H1 (cell line): ENCODE measurements at regions not wholly inside any gene's neighbourhood (a gene's known extent, or its start where the extent isn't known, plus 50 kb on each side); places are given as distances from the start of the nearest gene placed in this dataset.

Experiments
- FOSL1 ChIP-seq: IDR thresholded peaks from 2 replicates; pipeline ENCODE4 v1.6.1; 2011; ENCODE audit warnings: mild to moderate bottlenecking, low read depth, low read length, moderate library complexity; ENCODE audit not compliant: insufficient read depth
- GTF2F1 ChIP-seq: IDR thresholded peaks from 2 replicates; pipeline ENCODE4 v1.6.1; 2012; ENCODE audit warnings: low read depth, low read length, improper control_type of control experiment, borderline replicate concordance
- KDM4A ChIP-seq: IDR thresholded peaks from one replicate; pipeline ENCODE4 v1.7.1; 2012; ENCODE audit warnings: low read depth, mild to moderate bottlenecking, moderate library complexity, low read length, inconsistent platforms; ENCODE audit not compliant: severe bottlenecking
- MAFK ChIP-seq: IDR thresholded peaks from 2 replicates; pipeline ENCODE4 v1.6.1; 2012; ENCODE audit warnings: low read depth, mild to moderate bottlenecking, improper control_type of control experiment, low read length
- SIX5 ChIP-seq: IDR thresholded peaks from 2 replicates; pipeline ENCODE4 v1.6.1; 2011; ENCODE audit warnings: mild to moderate bottlenecking, low read depth, low read length
- SP1 ChIP-seq: IDR thresholded peaks from 2 replicates; pipeline ENCODE4 v1.6.1; 2011; ENCODE audit warnings: low read depth, low read length
- TCF12 ChIP-seq: IDR thresholded peaks from 2 replicates; pipeline ENCODE4 v1.6.1; 2011; ENCODE audit warnings: low read depth, mild to moderate bottlenecking, low read length
- TF ChIP-seq, protein P1 (sequence below): fragments of 300-600 bp; sonication (generic); IDR thresholded peaks from 2 replicates; pipeline ENCODE4 v1.7.1; 2012; ENCODE audit warnings: low read length, moderate library complexity, mild to moderate bottlenecking, inconsistent platforms; ENCODE audit not compliant: insufficient replicate concordance
- TF ChIP-seq, protein P2 (sequence below): IDR thresholded peaks from 2 replicates; pipeline ENCODE4 v1.6.1; 2012; ENCODE audit warnings: inconsistent platforms

DNA sequence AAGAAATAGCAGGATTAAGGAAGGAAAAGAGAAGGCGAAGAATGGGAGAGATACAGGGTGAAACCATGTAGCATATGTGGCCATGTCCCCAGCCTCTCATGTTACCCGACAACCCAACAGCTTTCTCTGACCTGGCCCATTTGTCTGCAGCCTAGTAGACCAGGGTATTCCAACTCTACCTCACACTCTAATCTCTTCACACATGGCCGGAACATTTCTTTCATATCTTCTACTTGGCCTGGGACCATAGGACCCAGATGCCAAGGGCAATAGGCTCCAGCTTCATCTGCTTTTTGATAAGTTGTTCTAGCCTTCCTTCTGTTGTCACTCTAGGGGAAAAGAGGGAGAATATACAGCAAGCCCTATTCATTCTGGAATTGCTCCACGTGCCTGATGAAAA lies 95.0 kb upstream of the DPT start (continued):
- TF ChIP-seq, protein P1, sequence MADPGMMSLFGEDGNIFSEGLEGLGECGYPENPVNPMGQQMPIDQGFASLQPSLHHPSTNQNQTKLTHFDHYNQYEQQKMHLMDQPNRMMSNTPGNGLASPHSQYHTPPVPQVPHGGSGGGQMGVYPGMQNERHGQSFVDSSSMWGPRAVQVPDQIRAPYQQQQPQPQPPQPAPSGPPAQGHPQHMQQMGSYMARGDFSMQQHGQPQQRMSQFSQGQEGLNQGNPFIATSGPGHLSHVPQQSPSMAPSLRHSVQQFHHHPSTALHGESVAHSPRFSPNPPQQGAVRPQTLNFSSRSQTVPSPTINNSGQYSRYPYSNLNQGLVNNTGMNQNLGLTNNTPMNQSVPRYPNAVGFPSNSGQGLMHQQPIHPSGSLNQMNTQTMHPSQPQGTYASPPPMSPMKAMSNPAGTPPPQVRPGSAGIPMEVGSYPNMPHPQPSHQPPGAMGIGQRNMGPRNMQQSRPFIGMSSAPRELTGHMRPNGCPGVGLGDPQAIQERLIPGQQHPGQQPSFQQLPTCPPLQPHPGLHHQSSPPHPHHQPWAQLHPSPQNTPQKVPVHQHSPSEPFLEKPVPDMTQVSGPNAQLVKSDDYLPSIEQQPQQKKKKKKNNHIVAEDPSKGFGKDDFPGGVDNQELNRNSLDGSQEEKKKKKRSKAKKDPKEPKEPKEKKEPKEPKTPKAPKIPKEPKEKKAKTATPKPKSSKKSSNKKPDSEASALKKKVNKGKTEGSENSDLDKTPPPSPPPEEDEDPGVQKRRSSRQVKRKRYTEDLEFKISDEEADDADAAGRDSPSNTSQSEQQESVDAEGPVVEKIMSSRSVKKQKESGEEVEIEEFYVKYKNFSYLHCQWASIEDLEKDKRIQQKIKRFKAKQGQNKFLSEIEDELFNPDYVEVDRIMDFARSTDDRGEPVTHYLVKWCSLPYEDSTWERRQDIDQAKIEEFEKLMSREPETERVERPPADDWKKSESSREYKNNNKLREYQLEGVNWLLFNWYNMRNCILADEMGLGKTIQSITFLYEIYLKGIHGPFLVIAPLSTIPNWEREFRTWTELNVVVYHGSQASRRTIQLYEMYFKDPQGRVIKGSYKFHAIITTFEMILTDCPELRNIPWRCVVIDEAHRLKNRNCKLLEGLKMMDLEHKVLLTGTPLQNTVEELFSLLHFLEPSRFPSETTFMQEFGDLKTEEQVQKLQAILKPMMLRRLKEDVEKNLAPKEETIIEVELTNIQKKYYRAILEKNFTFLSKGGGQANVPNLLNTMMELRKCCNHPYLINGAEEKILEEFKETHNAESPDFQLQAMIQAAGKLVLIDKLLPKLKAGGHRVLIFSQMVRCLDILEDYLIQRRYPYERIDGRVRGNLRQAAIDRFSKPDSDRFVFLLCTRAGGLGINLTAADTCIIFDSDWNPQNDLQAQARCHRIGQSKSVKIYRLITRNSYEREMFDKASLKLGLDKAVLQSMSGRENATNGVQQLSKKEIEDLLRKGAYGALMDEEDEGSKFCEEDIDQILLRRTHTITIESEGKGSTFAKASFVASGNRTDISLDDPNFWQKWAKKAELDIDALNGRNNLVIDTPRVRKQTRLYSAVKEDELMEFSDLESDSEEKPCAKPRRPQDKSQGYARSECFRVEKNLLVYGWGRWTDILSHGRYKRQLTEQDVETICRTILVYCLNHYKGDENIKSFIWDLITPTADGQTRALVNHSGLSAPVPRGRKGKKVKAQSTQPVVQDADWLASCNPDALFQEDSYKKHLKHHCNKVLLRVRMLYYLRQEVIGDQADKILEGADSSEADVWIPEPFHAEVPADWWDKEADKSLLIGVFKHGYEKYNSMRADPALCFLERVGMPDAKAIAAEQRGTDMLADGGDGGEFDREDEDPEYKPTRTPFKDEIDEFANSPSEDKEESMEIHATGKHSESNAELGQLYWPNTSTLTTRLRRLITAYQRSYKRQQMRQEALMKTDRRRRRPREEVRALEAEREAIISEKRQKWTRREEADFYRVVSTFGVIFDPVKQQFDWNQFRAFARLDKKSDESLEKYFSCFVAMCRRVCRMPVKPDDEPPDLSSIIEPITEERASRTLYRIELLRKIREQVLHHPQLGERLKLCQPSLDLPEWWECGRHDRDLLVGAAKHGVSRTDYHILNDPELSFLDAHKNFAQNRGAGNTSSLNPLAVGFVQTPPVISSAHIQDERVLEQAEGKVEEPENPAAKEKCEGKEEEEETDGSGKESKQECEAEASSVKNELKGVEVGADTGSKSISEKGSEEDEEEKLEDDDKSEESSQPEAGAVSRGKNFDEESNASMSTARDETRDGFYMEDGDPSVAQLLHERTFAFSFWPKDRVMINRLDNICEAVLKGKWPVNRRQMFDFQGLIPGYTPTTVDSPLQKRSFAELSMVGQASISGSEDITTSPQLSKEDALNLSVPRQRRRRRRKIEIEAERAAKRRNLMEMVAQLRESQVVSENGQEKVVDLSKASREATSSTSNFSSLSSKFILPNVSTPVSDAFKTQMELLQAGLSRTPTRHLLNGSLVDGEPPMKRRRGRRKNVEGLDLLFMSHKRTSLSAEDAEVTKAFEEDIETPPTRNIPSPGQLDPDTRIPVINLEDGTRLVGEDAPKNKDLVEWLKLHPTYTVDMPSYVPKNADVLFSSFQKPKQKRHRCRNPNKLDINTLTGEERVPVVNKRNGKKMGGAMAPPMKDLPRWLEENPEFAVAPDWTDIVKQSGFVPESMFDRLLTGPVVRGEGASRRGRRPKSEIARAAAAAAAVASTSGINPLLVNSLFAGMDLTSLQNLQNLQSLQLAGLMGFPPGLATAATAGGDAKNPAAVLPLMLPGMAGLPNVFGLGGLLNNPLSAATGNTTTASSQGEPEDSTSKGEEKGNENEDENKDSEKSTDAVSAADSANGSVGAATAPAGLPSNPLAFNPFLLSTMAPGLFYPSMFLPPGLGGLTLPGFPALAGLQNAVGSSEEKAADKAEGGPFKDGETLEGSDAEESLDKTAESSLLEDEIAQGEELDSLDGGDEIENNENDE, result no peak
- no peak for TF ChIP-seq GTF2F1
- no peak for TF ChIP-seq TCF12
- TF ChIP-seq KDM4A, result no peak
- TF ChIP-seq, protein P2, sequence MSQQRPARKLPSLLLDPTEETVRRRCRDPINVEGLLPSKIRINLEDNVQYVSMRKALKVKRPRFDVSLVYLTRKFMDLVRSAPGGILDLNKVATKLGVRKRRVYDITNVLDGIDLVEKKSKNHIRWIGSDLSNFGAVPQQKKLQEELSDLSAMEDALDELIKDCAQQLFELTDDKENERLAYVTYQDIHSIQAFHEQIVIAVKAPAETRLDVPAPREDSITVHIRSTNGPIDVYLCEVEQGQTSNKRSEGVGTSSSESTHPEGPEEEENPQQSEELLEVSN, result no peak
- TF ChIP-seq SP1, result no peak
- no peak for TF ChIP-seq SIX5
- TF ChIP-seq MAFK, result no peak
- TF ChIP-seq FOSL1, result no peak
